OCI-LY1 (cell line): ENCODE measurements at regions not wholly inside any gene's neighbourhood (a gene's known extent, or its start where the extent isn't known, plus 50 kb on each side); places are given as distances from the start of the nearest gene placed in this dataset.

Experiments
- CTCF ChIP-seq: fragments of 200-600 bp; sonication (generic), shearing (Covaris generic); IDR thresholded peaks from 2 replicates; pipeline ENCODE4 v1.5.1; 2017; ENCODE audit warnings: mild to moderate bottlenecking, antibody characterized with exemption, low read length, moderate library complexity, mixed read lengths
- EZH2 ChIP-seq: fragments of 200-600 bp; sonication (generic), shearing (Covaris generic); IDR thresholded peaks from 2 replicates; pipeline ENCODE4 v1.8.0; 2017; ENCODE audit warnings: borderline replicate concordance, mixed run types, mild to moderate bottlenecking, antibody characterized with exemption, low read length, moderate library complexity, mixed read lengths

- no peak for TF ChIP-seq CTCF
- TF ChIP-seq EZH2, result no peak
Measured at GRCh38 chr1:37261129-37261528, 213.3 kb upstream of the ZC3H12A start.
